ENCODE measurements at regions not wholly inside any gene's neighbourhood (a gene's known extent, or its start where the extent isn't known, plus 50 kb on each side); places are given as distances from the start of the nearest gene placed in this dataset.

GRCh38 chr13:30097701-30098100 lies 209.7 kb downstream of the KATNAL1 start:
- Mint-ChIP-seq H3K4me3 (no peak overlapping the region), H3K36me3 (peaks cover 2% of the 10 kb centered on the region), H3K27ac (no peak overlapping the region), H3K4me1 (peaks cover 0 to 6% (median 0%) of the 10 kb centered on the region in 3 donors), H3K27me3 (peaks cover 0 to 5% of the 10 kb centered on the region in 2 donors), H3K9me3 (no peaks in the 10 kb centered on the region)
- Histone ChIP-seq H3K4me1 (ENCODE audit: control insufficient read depth in 1 of 2, extremely low read depth in 1 of 2, insufficient read depth in 2 of 2, low read length in 2 of 2) (no peaks in the 10 kb centered on the region), H3K4me3 (ENCODE audit: control insufficient read depth in 1 of 2, extremely low read depth in 1 of 2, low read length in 1 of 2) (no peak overlapping the region), H3K27me3 (replicated peaks in 1 of 2; ENCODE audit: control insufficient read depth in 2 of 2, extremely low read depth in 1 of 2, insufficient read depth in 2 of 2, low read length in 1 of 2) (no peaks in the 10 kb centered on the region), H3K9me3 (no peaks in the 10 kb centered on the region), H3K27ac (ENCODE audit: low read length) (no peak overlapping the region), H3K36me3 (ENCODE audit: control insufficient read depth in 2 of 2, extremely low read depth in 1 of 2, insufficient read depth in 1 of 2, low read length in 1 of 2) (no peaks in the 10 kb centered on the region)
- ChIA-PET POLR2A (no interaction called here), CTCF (interaction anchor here in 1 of 2 donors (0.6 kb wide), 1 partner anchor 177 kb away, joined by 4 read pairs; no protein-coding TSS in a partner anchor)
- no peak for ATAC-seq (replicated peaks in 1 of 4)
- WGBS (ENCODE audit: insufficient coverage) = 37% methylated on average over 3 of the region's 5 CpGs
- no peak for DNase-seq

- H3K4me1 ChIP-seq (ENCODE audit: control insufficient read depth in 1 of 2, extremely low read depth in 1 of 2, insufficient read depth in 2 of 2, low read length in 2 of 2) = no peaks in the 10 kb centered on the region
- H3K4me3 ChIP-seq (ENCODE audit: control insufficient read depth in 1 of 2, extremely low read depth in 1 of 2, low read length in 1 of 2) = no peak overlapping the region
- no peaks in the 10 kb centered on the region for H3K27me3 ChIP-seq (replicated peaks in 1 of 2; ENCODE audit: control insufficient read depth in 2 of 2, extremely low read depth in 1 of 2, insufficient read depth in 2 of 2, low read length in 1 of 2)
- no peak overlapping the region for H3K4me3 Mint-ChIP-seq
- WGBS (ENCODE audit: insufficient coverage) = 100% methylated on average over 1 of the region's 5 CpGs
- no peak overlapping the region for H3K27ac Mint-ChIP-seq
- H3K27me3 Mint-ChIP-seq = peaks cover 0 to 5% of the 10 kb centered on the region in 2 donors
- no peak overlapping the region for H3K27ac ChIP-seq (ENCODE audit: low read length)
- no peaks in the 10 kb centered on the region for H3K36me3 ChIP-seq (ENCODE audit: control insufficient read depth in 2 of 2, extremely low read depth in 1 of 2, insufficient read depth in 1 of 2, low read length in 1 of 2)
- CTCF ChIA-PET = interaction anchor here in 1 of 2 donors (0.6 kb wide), 1 partner anchor 176 kb away, joined by 4 read pairs; no protein-coding TSS in a partner anchor
- no peaks in the 10 kb centered on the region for H3K9me3 Mint-ChIP-seq
- POLR2A ChIA-PET = no interaction called here
- DNase-seq (no peak), ATAC-seq (replicated peaks in 1 of 4) (no peak)
- peaks cover 2% of the 10 kb centered on the region for H3K36me3 Mint-ChIP-seq
- H3K9me3 ChIP-seq = no peaks in the 10 kb centered on the region
- H3K4me1 Mint-ChIP-seq = peaks cover 0 to 6% (median 0%) of the 10 kb centered on the region in 3 donors
These were observed 210.3 kb downstream of the KATNAL1 start for GRCh38 chr13:30097089-30097488.

GRCh38 chr13:30094015-30094414 lies 213.3 kb downstream of the KATNAL1 start:
- no peak overlapping the region for H3K4me3 Mint-ChIP-seq
- DNase-seq (no peak), ATAC-seq (replicated peaks in 1 of 4) (no peak)
- H3K36me3 Mint-ChIP-seq = peaks cover 2% of the 10 kb centered on the region
- no peak overlapping the region for H3K27ac Mint-ChIP-seq
- Histone ChIP-seq H3K4me1 (ENCODE audit: control insufficient read depth in 1 of 2, extremely low read depth in 1 of 2, insufficient read depth in 2 of 2, low read length in 2 of 2) (no peaks in the 10 kb centered on the region), H3K27me3 (replicated peaks in 1 of 2; ENCODE audit: control insufficient read depth in 2 of 2, extremely low read depth in 1 of 2, insufficient read depth in 2 of 2, low read length in 1 of 2) (no peaks in the 10 kb centered on the region), H3K27ac (ENCODE audit: low read length) (no peak overlapping the region), H3K4me3 (ENCODE audit: control insufficient read depth in 1 of 2, extremely low read depth in 1 of 2, low read length in 1 of 2) (no peak overlapping the region), H3K36me3 (ENCODE audit: control insufficient read depth in 2 of 2, extremely low read depth in 1 of 2, insufficient read depth in 1 of 2, low read length in 1 of 2) (no peaks in the 10 kb centered on the region), H3K9me3 (no peaks in the 10 kb centered on the region)
- 100% methylated on average over 5 of the region's 5 CpGs for whole genome bisulfite sequencing (ENCODE audit: insufficient coverage)
- ChIA-PET CTCF (interaction anchor here in 1 of 2 donors (0.6 kb wide), 1 partner anchor 518 kb away, joined by 3 read pairs; no protein-coding TSS in a partner anchor), POLR2A (no interaction called here)
- H3K9me3 Mint-ChIP-seq = no peaks in the 10 kb centered on the region
- H3K27me3 Mint-ChIP-seq = peaks cover 0 to 5% of the 10 kb centered on the region in 2 donors
- H3K4me1 Mint-ChIP-seq = peaks cover 0 to 6% (median 0%) of the 10 kb centered on the region in 3 donors

- Mint-ChIP-seq H3K9me3 (no peaks in the 10 kb centered on the region), H3K4me1 (peaks cover 0 to 6% (median 0%) of the 10 kb centered on the region in 3 donors), H3K27me3 (peaks cover 0 to 3% of the 10 kb centered on the region in 2 donors), H3K36me3 (peaks cover 2% of the 10 kb centered on the region), H3K27ac (no peak overlapping the region), H3K4me3 (no peak overlapping the region)
- H3K27ac ChIP-seq (ENCODE audit: low read length) = no peak overlapping the region
- no peak for ATAC-seq (replicated peaks in 1 of 4)
- 80% methylated on average over 1 of the region's 2 CpGs for WGBS (ENCODE audit: insufficient coverage)
- no peak for DNase-seq
- no peaks in the 10 kb centered on the region for H3K36me3 ChIP-seq (ENCODE audit: control insufficient read depth in 2 of 2, extremely low read depth in 1 of 2, insufficient read depth in 1 of 2, low read length in 1 of 2)
- no peak overlapping the region for H3K4me3 ChIP-seq (ENCODE audit: control insufficient read depth in 1 of 2, extremely low read depth in 1 of 2, low read length in 1 of 2)
- no peaks in the 10 kb centered on the region for H3K4me1 ChIP-seq (ENCODE audit: control insufficient read depth in 1 of 2, extremely low read depth in 1 of 2, insufficient read depth in 2 of 2, low read length in 2 of 2)
- H3K9me3 ChIP-seq = no peaks in the 10 kb centered on the region
- ChIA-PET POLR2A (no interaction called here), CTCF (no interaction called here)
- no peaks in the 10 kb centered on the region for H3K27me3 ChIP-seq (replicated peaks in 1 of 2; ENCODE audit: control insufficient read depth in 2 of 2, extremely low read depth in 1 of 2, insufficient read depth in 2 of 2, low read length in 1 of 2)
These were observed 214.1 kb downstream of the KATNAL1 start for GRCh38 chr13:30093236-30093635.

GRCh38 chr13:30091691-30092090 lies 215.7 kb downstream of the KATNAL1 start:
- no peak overlapping the region for H3K27ac Mint-ChIP-seq
- H3K9me3 ChIP-seq = no peaks in the 10 kb centered on the region
- H3K36me3 Mint-ChIP-seq = peaks cover 2% of the 10 kb centered on the region
- H3K27me3 ChIP-seq (replicated peaks in 1 of 2; ENCODE audit: control insufficient read depth in 2 of 2, extremely low read depth in 1 of 2, insufficient read depth in 2 of 2, low read length in 1 of 2) = no peaks in the 10 kb centered on the region
- ATAC-seq (replicated peaks in 1 of 4) = no peak
- no peak for DNase-seq
- WGBS (ENCODE audit: insufficient coverage) = 70% methylated on average over 3 of the region's 4 CpGs
- H3K36me3 ChIP-seq (ENCODE audit: control insufficient read depth in 2 of 2, extremely low read depth in 1 of 2, insufficient read depth in 1 of 2, low read length in 1 of 2) = no peaks in the 10 kb centered on the region
- H3K9me3 Mint-ChIP-seq = no peaks in the 10 kb centered on the region
- ChIA-PET POLR2A (interaction anchor here in 1 of 2 donors (0.6 kb wide), 1 partner anchor 98 kb away, joined by 7 read pairs; no protein-coding TSS in a partner anchor), CTCF (no interaction called here)
- no peak overlapping the region for H3K4me3 ChIP-seq (ENCODE audit: control insufficient read depth in 1 of 2, extremely low read depth in 1 of 2, low read length in 1 of 2)
- H3K27me3 Mint-ChIP-seq = peaks cover 0 to 3% of the 10 kb centered on the region in 2 donors
- peaks cover 0 to 6% (median 0%) of the 10 kb centered on the region in 3 donors for H3K4me1 Mint-ChIP-seq
- no peak overlapping the region for H3K27ac ChIP-seq (ENCODE audit: low read length)
- H3K4me3 Mint-ChIP-seq = no peak overlapping the region
- no peaks in the 10 kb centered on the region for H3K4me1 ChIP-seq (ENCODE audit: control insufficient read depth in 1 of 2, extremely low read depth in 1 of 2, insufficient read depth in 2 of 2, low read length in 2 of 2)

- CTCF ChIA-PET = interaction anchor here in 1 of 2 donors (0.6 kb wide), 1 partner anchor 441 kb away, joined by 5 read pairs; no protein-coding TSS in a partner anchor
- no peaks in the 10 kb centered on the region for H3K36me3 ChIP-seq (ENCODE audit: control insufficient read depth in 2 of 2, extremely low read depth in 1 of 2, insufficient read depth in 1 of 2, low read length in 1 of 2)
- no peak overlapping the region for H3K27ac ChIP-seq (ENCODE audit: low read length)
- DNase-seq (no peak), ATAC-seq (replicated peaks in 1 of 4) (no peak)
- H3K9me3 ChIP-seq = no peaks in the 10 kb centered on the region
- Mint-ChIP-seq H3K4me1 (peaks cover 0 to 6% (median 0%) of the 10 kb centered on the region in 3 donors), H3K4me3 (no peak overlapping the region), H3K27me3 (peaks cover 0 to 1% of the 10 kb centered on the region in 2 donors), H3K27ac (no peak overlapping the region), H3K36me3 (no peaks in the 10 kb centered on the region), H3K9me3 (no peaks in the 10 kb centered on the region)
- H3K4me3 ChIP-seq (ENCODE audit: control insufficient read depth in 1 of 2, extremely low read depth in 1 of 2, low read length in 1 of 2) = no peak overlapping the region
- H3K4me1 ChIP-seq (ENCODE audit: control insufficient read depth in 1 of 2, extremely low read depth in 1 of 2, insufficient read depth in 2 of 2, low read length in 2 of 2) = no peaks in the 10 kb centered on the region
- POLR2A ChIA-PET = no interaction called here
- no peaks in the 10 kb centered on the region for H3K27me3 ChIP-seq (replicated peaks in 1 of 2; ENCODE audit: control insufficient read depth in 2 of 2, extremely low read depth in 1 of 2, insufficient read depth in 2 of 2, low read length in 1 of 2)
- 72% methylated on average over 2 of the region's 2 CpGs for WGBS (ENCODE audit: insufficient coverage)
These were observed 216.3 kb downstream of the KATNAL1 start for GRCh38 chr13:30091035-30091434.

Data from T-cell (primary cell).